OCI-LY1 (cell line): ENCODE measurements at regions not wholly inside any gene's neighbourhood (a gene's known extent, or its start where the extent isn't known, plus 50 kb on each side); places are given as distances from the start of the nearest gene placed in this dataset.

ENCODE experiments used
- EZH2 ChIP-seq: fragments of 200-600 bp; sonication (generic), shearing (Covaris generic); IDR thresholded peaks from 2 replicates; pipeline ENCODE4 v1.8.0; 2017; ENCODE audit warnings: borderline replicate concordance, mixed run types, mild to moderate bottlenecking, antibody characterized with exemption, low read length, moderate library complexity, mixed read lengths
- TF ChIP-seq, protein P1 (sequence below): fragments of 200-600 bp; sonication (generic), shearing (Covaris generic); IDR thresholded peaks from 2 replicates; pipeline ENCODE4 v1.5.1; 2017; ENCODE audit warnings: mild to moderate bottlenecking, antibody characterized with exemption, low read length, moderate library complexity, mixed read lengths

- TF ChIP-seq, protein P1, sequence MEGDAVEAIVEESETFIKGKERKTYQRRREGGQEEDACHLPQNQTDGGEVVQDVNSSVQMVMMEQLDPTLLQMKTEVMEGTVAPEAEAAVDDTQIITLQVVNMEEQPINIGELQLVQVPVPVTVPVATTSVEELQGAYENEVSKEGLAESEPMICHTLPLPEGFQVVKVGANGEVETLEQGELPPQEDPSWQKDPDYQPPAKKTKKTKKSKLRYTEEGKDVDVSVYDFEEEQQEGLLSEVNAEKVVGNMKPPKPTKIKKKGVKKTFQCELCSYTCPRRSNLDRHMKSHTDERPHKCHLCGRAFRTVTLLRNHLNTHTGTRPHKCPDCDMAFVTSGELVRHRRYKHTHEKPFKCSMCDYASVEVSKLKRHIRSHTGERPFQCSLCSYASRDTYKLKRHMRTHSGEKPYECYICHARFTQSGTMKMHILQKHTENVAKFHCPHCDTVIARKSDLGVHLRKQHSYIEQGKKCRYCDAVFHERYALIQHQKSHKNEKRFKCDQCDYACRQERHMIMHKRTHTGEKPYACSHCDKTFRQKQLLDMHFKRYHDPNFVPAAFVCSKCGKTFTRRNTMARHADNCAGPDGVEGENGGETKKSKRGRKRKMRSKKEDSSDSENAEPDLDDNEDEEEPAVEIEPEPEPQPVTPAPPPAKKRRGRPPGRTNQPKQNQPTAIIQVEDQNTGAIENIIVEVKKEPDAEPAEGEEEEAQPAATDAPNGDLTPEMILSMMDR = no peak
- no peak for TF ChIP-seq EZH2
These were observed 575.3 kb downstream of the CMPK2 start for GRCh38 chr2:6290217-6291015.
